Astrocyte (in vitro differentiated cells and primary cell): ENCODE measurements at regions not wholly inside any gene's neighbourhood (a gene's known extent, or its start where the extent isn't known, plus 50 kb on each side); places are given as distances from the start of the nearest gene placed in this dataset.

ENCODE experiments used
- CTCF ChIP-seq: IDR thresholded peaks from 2 replicates; pipeline ENCODE4 v1.5.1; 2011; ENCODE audit warnings: low read depth, mild to moderate bottlenecking, inconsistent platforms, low read length, moderate library complexity; ENCODE audit not compliant: insufficient read depth
- EZH2 ChIP-seq: IDR thresholded peaks from 2 replicates; pipeline ENCODE4 v1.6.1; 2012; ENCODE audit warnings: mild to moderate bottlenecking, low read length, inconsistent platforms; ENCODE audit not compliant: insufficient read depth

- TF ChIP-seq CTCF = no peak
- TF ChIP-seq EZH2 = no peak
Observed at GRCh38 chr2:67828066-67828465, 234.7 kb downstream of the C1D start.
